K562 (cell line): ENCODE measurements at regions not wholly inside any gene's neighbourhood (a gene's known extent, or its start where the extent isn't known, plus 50 kb on each side); places are given as distances from the start of the nearest gene placed in this dataset.
A peak's percentile ranks its signal among the peaks of the same experiment; 100 is the strongest.

Experiments
- ATAC-seq: fragments of 200-7000 bp; cut with Tn5 transposase; 3 replicates; pipeline ENCODE4 v1.9.1; 2020; ENCODE audit warnings: moderate library complexity
- BruUV-seq: library from RNA; stranded (reverse); fragments of 400-500 nt; replicated peaks from 2 replicates; lab custom pipeline; 2021; lab: Mats Ljungman, UMichigan
- CTCF ChIA-PET: fragments of 300-600 bp; formaldehyde crosslinking; extraction: SDS; loops from one replicate; lab custom pipeline; 2021; ENCODE audit warnings: low intra/inter-chr PET ratio; lab: Yijun Ruan, JAX
- POLR2A ChIA-PET: fragments of 300-600, 350-650 bp; sonication (Branson Sonifier 250); formaldehyde crosslinking; extraction: SDS; loops from one replicate; lab custom pipeline; 2021; ENCODE audit warnings: antibody characterized with exemption, inconsistent platforms; lab: Yijun Ruan, JAX
- DNase-seq, 4 experiments: peaks; one replicate each; pipeline versions ENCODE4 v3.0.0 to v3.0.0-alpha.2; 2011 to 2018; ENCODE audit warnings: low spot score in 3 of 4, mixed read lengths in 3 of 4; ENCODE audit errors: extremely low read depth in 1 of 4
- FAIRE-seq: peaks from 2 replicates; lab custom pipeline; 2011; peaks lifted over from hg19 to GRCh38; lab: Jason Lieb, UNC
- H2AFZ ChIP-seq: 2 replicates; pipeline ENCODE4 v1.6.0; 2011; ENCODE audit warnings: low read depth, low read length, control low read depth, inconsistent platforms
- H3K27ac ChIP-seq: fragments of 200-600 bp; 3 replicates; pipeline ENCODE4 v1.8.0; 2011; ENCODE audit warnings: low read depth, mild to moderate bottlenecking, control low read depth, inconsistent platforms, low read length, moderate library complexity, mixed read lengths; ENCODE audit errors: extremely low read depth
- H3K27me3 ChIP-seq, 2 experiments: fragments of 300-600 bp in 1 of 2; 2 replicates in 1 of 2; 3 replicates in 1 of 2; pipeline versions ENCODE4 v1.6.0 to v1.8.0; 2011; ENCODE audit warnings: inconsistent platforms in 2 of 2, low read length in 2 of 2, mild to moderate bottlenecking in 1 of 2, mixed read lengths in 1 of 2, moderate library complexity in 1 of 2; ENCODE audit not compliant: control insufficient read depth in 2 of 2, insufficient read depth in 2 of 2
- H3K36me3 ChIP-seq: fragments of 300-600 bp; 3 replicates; pipeline ENCODE4 v1.8.0; 2011; ENCODE audit warnings: mild to moderate bottlenecking, low read length, inconsistent platforms; ENCODE audit not compliant: control insufficient read depth, insufficient read depth
- H3K4me1 ChIP-seq, 2 experiments: fragments of 200-600 bp in 1 of 2; replicated peaks in 1 of 2; 2 replicates in 1 of 2; 3 replicates in 1 of 2; pipeline versions ENCODE4 v1.5.1 to v1.8.0; 2011; ENCODE audit warnings: inconsistent platforms in 2 of 2, low read length in 2 of 2, mild to moderate bottlenecking in 1 of 2, mixed read lengths in 1 of 2, moderate library complexity in 1 of 2; ENCODE audit not compliant: control insufficient read depth in 2 of 2, insufficient read depth in 2 of 2
- H3K4me2 ChIP-seq: 2 replicates; pipeline ENCODE4 v1.6.1; 2011; ENCODE audit warnings: low read length, control low read depth, inconsistent platforms, mixed read lengths; ENCODE audit not compliant: insufficient read depth
- H3K4me3 ChIP-seq: fragments of 200-600 bp; sonication (generic), shearing (Covaris generic); 2 replicates; pipeline ENCODE4 v1.5.1; 2016; ENCODE audit warnings: control low read depth, inconsistent platforms
- H3K79me2 ChIP-seq: fragments of 200-600 bp; 3 replicates; pipeline ENCODE4 v1.8.0; 2011; ENCODE audit warnings: low read length, inconsistent platforms; ENCODE audit not compliant: control insufficient read depth, insufficient read depth
- H3K9ac ChIP-seq, 2 experiments: 2 replicates each; pipeline versions ENCODE4 v1.6.0 to v1.6.1; 2011; ENCODE audit warnings: low read depth in 2 of 2, low read length in 2 of 2, control low read depth in 1 of 2, inconsistent platforms in 1 of 2, mild to moderate bottlenecking in 1 of 2, mixed read lengths in 1 of 2; ENCODE audit not compliant: insufficient read depth in 1 of 2
- H3K9me1 ChIP-seq: one replicate; pipeline ENCODE4 v1.6.0; 2011; ENCODE audit warnings: inconsistent platforms, mild to moderate bottlenecking, low read length, moderate library complexity; ENCODE audit not compliant: control insufficient read depth, insufficient read depth
- H3K9me3 ChIP-seq: replicated peaks from 2 replicates; pipeline ENCODE4 v1.5.1; 2011; ENCODE audit warnings: low read depth, low read length, inconsistent platforms; ENCODE audit not compliant: control insufficient read depth, insufficient read depth
- H4K20me1 ChIP-seq: replicated peaks from 2 replicates; pipeline ENCODE4 v1.6.1; 2011; ENCODE audit warnings: low read length, inconsistent platforms, mixed read lengths; ENCODE audit not compliant: control insufficient read depth, insufficient read depth
- FOXK2 ChIP-seq, 2 experiments: fragments of 450-650 bp; IDR thresholded peaks in 1 of 2; conservative IDR thresholded peaks in 1 of 2; 2 replicates each; pipeline ENCODE4 v1.6.1; 2016; ENCODE audit warnings: low read depth in 2 of 2, mild to moderate bottlenecking in 1 of 2
- KLF6 ChIP-seq: fragments of 250-450 bp; sonication (Bioruptor Pico); IDR thresholded peaks from 2 replicates; pipeline ENCODE4 v1.4.0; 2020; ENCODE audit warnings: mild to moderate bottlenecking, moderate library complexity, borderline replicate concordance
- NRF1 ChIP-seq, 2 experiments: fragments of 450-650 bp; IDR thresholded peaks in 1 of 2; conservative IDR thresholded peaks in 1 of 2; 2 replicates each; pipeline ENCODE4 v1.6.1; 2014; ENCODE audit warnings: mild to moderate bottlenecking in 2 of 2
- PCBP1 ChIP-seq: fragments of 200-400 bp; formaldehyde crosslinking; IDR thresholded peaks from 2 replicates; pipeline ENCODE4 v1.6.1; 2018; ENCODE audit warnings: mild to moderate bottlenecking, low read depth, low read length; ENCODE audit not compliant: poor library complexity, severe bottlenecking
- PHF20 ChIP-seq: fragments of 450-650 bp; IDR thresholded peaks from 2 replicates; pipeline ENCODE4 v1.6.1; 2018; ENCODE audit not compliant: partially characterized antibody
- PTBP1 ChIP-seq: fragments of 200-400 bp; formaldehyde crosslinking; IDR thresholded peaks from 2 replicates; pipeline ENCODE4 v1.6.1; 2017; ENCODE audit warnings: low read depth, low read length
- TGIF2 ChIP-seq: sonication (generic); formaldehyde crosslinking; IDR thresholded peaks from 2 replicates; pipeline ENCODE4 v1.8.1; 2022; ENCODE audit warnings: mild to moderate bottlenecking, missing genetic modification reagents, moderate library complexity
- TOE1 ChIP-seq, 2 experiments: fragments of 450-650 bp in 1 of 2; sonication (generic) in 1 of 2; formaldehyde crosslinking in 1 of 2; IDR thresholded peaks; 2 replicates each; pipeline versions ENCODE4 v1.7.1 to v1.8.0; 2016 to 2022; ENCODE audit warnings: borderline replicate concordance in 2 of 2, mild to moderate bottlenecking in 2 of 2, antibody characterized with exemption in 1 of 2, inconsistent platforms in 1 of 2, low read depth in 1 of 2, missing genetic modification reagents in 1 of 2, moderate library complexity in 1 of 2
- XRCC3 ChIP-seq: fragments of 450-650 bp; IDR thresholded peaks from 2 replicates; pipeline ENCODE4 v1.6.1; 2017; ENCODE audit warnings: mild to moderate bottlenecking, moderate library complexity
- ZBTB7A ChIP-seq: IDR thresholded peaks from 2 replicates; pipeline ENCODE4 v1.6.1; 2011; ENCODE audit warnings: low read depth, mild to moderate bottlenecking, low read length, moderate library complexity, borderline replicate concordance; ENCODE audit not compliant: control insufficient read depth
- ZKSCAN3 ChIP-seq: fragments of 250-450 bp; sonication (Bioruptor Pico); IDR thresholded peaks from 2 replicates; pipeline ENCODE4 v1.4.0; 2020
- ZNF57 ChIP-seq: fragments of 450-650 bp; formaldehyde crosslinking; IDR thresholded peaks from 2 replicates; pipeline ENCODE4 v1.4.0; 2020; ENCODE audit warnings: mild to moderate bottlenecking, moderate library complexity
- WGBS: fragments of 100-300 bp; shearing (Covaris generic); methylation state at CpG from one replicate; pipeline ENCODE4 v1.1.6; 2016; ENCODE audit warnings: low coverage, mixed read lengths; ENCODE audit not compliant: insufficient coverage; ENCODE audit errors: missing lambda C conversion rate; 5-methylcytosine and 5-hydroxymethylcytosine counted together
- in situ Hi-C: fragments of 300-500 bp; cut with MboI; formaldehyde crosslinking; loops from 4 replicates; pipeline ENCODE4 v1.15.0; 2018; ENCODE audit warnings: inconsistent platforms, mixed read lengths
- intact Hi-C: fragments of 100-400 bp; cut with micrococcal nuclease; formaldehyde crosslinking; loops from 2 replicates; pipeline ENCODE4 v1.14.2; 2022
- TF ChIP-seq, protein P1 (sequence below): fragments of 250-450 bp; sonication (Bioruptor Pico); IDR thresholded peaks from 2 replicates; pipeline ENCODE4 v1.4.0; 2020
- TF ChIP-seq, protein P2 (sequence below): fragments of 450-650 bp; IDR thresholded peaks from 2 replicates; pipeline ENCODE4 v1.6.1; 2014; ENCODE audit warnings: low read depth, mild to moderate bottlenecking, moderate library complexity, borderline replicate concordance
- TF ChIP-seq, protein P3 (sequence below): fragments of 250-450 bp; sonication (Bioruptor Pico); IDR thresholded peaks from 2 replicates; pipeline ENCODE4 v1.4.0; 2020; ENCODE audit warnings: borderline replicate concordance
- TF ChIP-seq, protein P4 (sequence below), 2 experiments: fragments of 450-650 bp in 1 of 2; sonication (generic) in 1 of 2; formaldehyde crosslinking in 1 of 2; IDR thresholded peaks in 1 of 2; conservative IDR thresholded peaks in 1 of 2; 2 replicates each; pipeline versions ENCODE4 v1.6.1 to v1.8.1; 2016 to 2023; ENCODE audit warnings: mild to moderate bottlenecking in 2 of 2, moderate library complexity in 2 of 2, inconsistent platforms in 1 of 2, missing genetic modification reagents in 1 of 2

DNA sequence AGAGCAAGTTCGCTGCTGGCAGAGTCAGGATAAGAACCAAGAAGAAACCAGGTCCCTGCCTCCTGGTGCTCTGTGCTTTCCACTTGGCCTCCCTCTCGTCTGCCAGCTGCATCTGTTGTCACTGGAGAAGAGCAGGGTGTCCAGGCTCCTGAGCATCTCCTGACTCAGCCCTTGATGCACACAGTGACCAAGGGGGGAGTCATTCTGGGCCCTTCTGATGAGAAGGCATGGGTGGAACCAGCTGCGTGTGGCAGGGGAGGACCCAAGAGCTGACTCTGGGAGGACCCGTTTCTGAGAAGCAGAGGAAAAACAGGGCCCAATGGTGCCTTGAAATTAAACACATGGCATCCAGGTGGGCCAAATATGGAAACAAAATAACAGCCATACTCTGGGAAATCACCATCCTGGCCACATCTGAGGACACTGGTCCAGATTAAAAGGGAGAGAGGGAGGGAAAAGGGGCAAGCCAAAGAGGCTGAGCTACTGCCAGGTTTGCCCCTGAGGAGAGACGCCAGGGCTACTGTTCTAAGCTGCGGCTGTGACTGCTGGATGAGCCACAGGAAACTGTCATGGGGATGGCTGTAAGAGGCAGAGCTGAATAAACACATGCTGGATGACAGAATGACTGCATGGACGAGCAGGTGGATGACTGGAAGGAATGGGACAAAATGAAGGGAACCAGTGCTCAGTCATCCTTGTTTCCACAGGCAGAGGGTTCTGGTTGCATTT, 58.1 kb upstream of the CA12 start:
- H3K4me3 ChIP-seq = no peak overlapping the region
- WGBS = 15% methylated on average over 7 of the region's 7 CpGs
- no peak overlapping the region for H2AFZ ChIP-seq
- H3K79me2 ChIP-seq = no peaks in the 10 kb centered on the region
- intact Hi-C loops (no loop called here), in situ Hi-C loops (no loop called here)
- H3K36me3 ChIP-seq = no peaks in the 10 kb centered on the region
- ChIA-PET POLR2A (interaction anchor here (1.0 kb wide), 1 partner anchor 22 kb away, joined by 3 read pairs; no protein-coding TSS in a partner anchor), CTCF (no interaction called here)
- H3K9me1 ChIP-seq = no peaks in the 10 kb centered on the region
- BruUV-seq = no TSS peak
- no peaks in the 10 kb centered on the region for H3K9me3 ChIP-seq
- no peak overlapping the region for H3K9ac ChIP-seq
- no peak overlapping the region for H3K4me2 ChIP-seq
- no peak overlapping the region for H3K27ac ChIP-seq
- peaks cover 9 to 14% of the 10 kb centered on the region in 2 experiments for H3K27me3 ChIP-seq
- FAIRE-seq = peak; percentile 19
- H4K20me1 ChIP-seq = no peaks in the 10 kb centered on the region
- no peak for DNase-seq
- H3K4me1 ChIP-seq = peaks cover 10 to 20% of the 10 kb centered on the region in 2 experiments; a peak in 4 of 5 replicates
- ATAC-seq = no peak
- TF ChIP-seq, protein P1, sequence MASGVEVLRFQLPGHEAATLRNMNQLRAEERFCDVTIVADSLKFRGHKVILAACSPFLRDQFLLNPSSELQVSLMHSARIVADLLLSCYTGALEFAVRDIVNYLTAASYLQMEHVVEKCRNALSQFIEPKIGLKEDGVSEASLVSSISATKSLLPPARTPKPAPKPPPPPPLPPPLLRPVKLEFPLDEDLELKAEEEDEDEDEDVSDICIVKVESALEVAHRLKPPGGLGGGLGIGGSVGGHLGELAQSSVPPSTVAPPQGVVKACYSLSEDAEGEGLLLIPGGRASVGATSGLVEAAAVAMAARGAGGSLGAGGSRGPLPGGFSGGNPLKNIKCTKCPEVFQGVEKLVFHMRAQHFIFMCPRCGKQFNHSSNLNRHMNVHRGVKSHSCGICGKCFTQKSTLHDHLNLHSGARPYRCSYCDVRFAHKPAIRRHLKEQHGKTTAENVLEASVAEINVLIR = no peak
- TF ChIP-seq FOXK2 (conservative IDR thresholded peaks at IDR 0.05 in 1 of 2, IDR thresholded peaks at IDR 0.05 in 1 of 2; ENCODE audit: low read depth in 2 of 2) (no peak), ZNF57 (CRISPR knock-in tag) (no peak), NRF1 (conservative IDR thresholded peaks at IDR 0.05 in 1 of 2, IDR thresholded peaks at IDR 0.05 in 1 of 2) (no peak), PTBP1 (no peak), PCBP1 (no peak), XRCC3 (no peak), ZBTB7A (no peak), ZKSCAN3 (no peak), TGIF2 (no peak), PHF20 (no peak), KLF6 (CRISPR knock-in tag) (no peak), TOE1 (IDR thresholded peaks at IDR 0.05; ENCODE audit: borderline replicate concordance) (no peak), TOE1 (CRISPR knock-in tag; IDR thresholded peaks at IDR 0.05; ENCODE audit: borderline replicate concordance, low read depth) (no peak)
- TF ChIP-seq, protein P2, sequence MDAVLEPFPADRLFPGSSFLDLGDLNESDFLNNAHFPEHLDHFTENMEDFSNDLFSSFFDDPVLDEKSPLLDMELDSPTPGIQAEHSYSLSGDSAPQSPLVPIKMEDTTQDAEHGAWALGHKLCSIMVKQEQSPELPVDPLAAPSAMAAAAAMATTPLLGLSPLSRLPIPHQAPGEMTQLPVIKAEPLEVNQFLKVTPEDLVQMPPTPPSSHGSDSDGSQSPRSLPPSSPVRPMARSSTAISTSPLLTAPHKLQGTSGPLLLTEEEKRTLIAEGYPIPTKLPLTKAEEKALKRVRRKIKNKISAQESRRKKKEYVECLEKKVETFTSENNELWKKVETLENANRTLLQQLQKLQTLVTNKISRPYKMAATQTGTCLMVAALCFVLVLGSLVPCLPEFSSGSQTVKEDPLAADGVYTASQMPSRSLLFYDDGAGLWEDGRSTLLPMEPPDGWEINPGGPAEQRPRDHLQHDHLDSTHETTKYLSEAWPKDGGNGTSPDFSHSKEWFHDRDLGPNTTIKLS = no peak
- TF ChIP-seq, protein P3, sequence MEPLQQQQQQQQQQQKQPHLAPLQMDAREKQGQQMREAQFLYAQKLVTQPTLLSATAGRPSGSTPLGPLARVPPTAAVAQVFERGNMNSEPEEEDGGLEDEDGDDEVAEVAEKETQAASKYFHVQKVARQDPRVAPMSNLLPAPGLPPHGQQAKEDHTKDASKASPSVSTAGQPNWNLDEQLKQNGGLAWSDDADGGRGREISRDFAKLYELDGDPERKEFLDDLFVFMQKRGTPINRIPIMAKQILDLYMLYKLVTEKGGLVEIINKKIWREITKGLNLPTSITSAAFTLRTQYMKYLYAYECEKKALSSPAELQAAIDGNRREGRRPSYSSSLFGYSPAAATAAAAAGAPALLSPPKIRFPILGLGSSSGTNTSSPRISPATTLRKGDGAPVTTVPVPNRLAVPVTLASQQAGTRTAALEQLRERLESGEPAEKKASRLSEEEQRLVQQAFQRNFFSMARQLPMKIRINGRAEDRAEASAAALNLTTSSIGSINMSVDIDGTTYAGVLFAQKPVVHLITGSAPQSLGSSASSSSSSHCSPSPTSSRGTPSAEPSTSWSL (CRISPR knock-in tag) = no peak
- TF ChIP-seq, protein P4, sequence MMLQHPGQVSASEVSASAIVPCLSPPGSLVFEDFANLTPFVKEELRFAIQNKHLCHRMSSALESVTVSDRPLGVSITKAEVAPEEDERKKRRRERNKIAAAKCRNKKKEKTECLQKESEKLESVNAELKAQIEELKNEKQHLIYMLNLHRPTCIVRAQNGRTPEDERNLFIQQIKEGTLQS (IDR thresholded peaks at IDR 0.05) = no peak
- TF ChIP-seq, protein P4 (CRISPR knock-in tag; conservative IDR thresholded peaks at IDR 0.05) = no peak
